GM21367 (cell line): ENCODE measurements at regions not wholly inside any gene's neighbourhood (a gene's known extent, or its start where the extent isn't known, plus 50 kb on each side); places are given as distances from the start of the nearest gene placed in this dataset.
"Not testable (repeated sequence)": the region's sequence is repeated elsewhere in the genome, so short reads cannot be mapped to it uniquely, and the experiment has no call there.

ENCODE experiments used
- ATAC-seq: cut with Tn5 transposase; IDR thresholded peaks from one replicate; pipeline ENCODE4 v1.9.1; 2021; ENCODE audit not compliant: unreplicated experiment

DNA sequence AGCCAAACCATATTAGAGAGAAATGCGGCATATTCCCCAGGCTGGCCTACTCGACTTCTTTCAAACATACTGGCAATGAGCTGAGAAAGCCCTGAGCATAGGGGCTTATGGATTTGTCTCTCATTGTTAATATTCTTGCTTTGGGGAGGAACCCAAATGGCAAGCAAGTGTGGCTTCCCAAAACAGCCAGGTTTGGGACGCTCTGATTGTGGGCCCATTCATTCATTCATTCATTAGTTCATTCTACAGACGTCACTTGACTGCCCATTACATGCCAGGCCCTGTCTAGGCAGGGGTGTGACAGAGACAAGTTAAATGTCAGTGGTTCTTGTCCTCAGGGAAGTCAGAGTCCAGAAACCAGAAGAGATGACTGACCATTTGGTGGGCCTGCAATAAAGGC lies 77.4 kb upstream of the THBS1 start:
- ATAC-seq = no peak

DNA sequence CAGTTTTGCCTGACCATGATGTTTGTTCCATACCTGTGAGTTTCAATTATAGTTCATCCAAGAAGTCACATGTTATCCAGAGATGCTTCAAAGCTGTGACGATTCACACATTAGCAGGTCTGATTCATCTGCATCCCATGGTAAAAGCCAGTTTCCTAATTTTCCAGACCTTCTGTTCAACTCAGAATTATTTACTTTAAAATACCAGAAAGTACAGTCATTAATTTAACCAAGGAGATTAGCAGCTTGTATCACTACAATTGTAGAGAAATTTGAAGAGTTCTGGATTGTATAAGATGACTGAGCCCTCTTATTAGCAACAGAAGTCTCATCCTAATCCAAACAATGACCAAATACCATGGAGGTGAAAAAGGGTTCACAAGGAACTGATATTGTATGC lies 76.1 kb upstream of the THBS1 start:
- ATAC-seq = no peak

DNA sequence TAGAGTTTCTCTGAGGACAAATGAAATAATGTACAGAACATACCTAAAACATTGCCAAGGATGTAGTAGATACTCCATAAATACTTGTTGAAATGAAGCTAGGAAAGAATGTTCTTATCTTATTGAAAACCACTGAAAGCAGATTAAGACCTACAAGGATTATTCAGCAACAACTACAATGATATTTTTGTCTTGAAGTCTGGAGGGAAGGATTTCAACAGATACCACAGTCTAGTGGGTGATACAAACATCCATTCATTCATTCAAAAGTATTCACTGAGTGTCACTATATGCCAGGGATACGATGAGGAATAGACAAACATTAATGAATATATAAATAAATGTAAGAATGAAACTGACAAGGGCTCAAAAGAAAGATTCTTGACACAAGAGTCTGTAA lies 74.7 kb upstream of the THBS1 start:
- ATAC-seq = no peak

DNA sequence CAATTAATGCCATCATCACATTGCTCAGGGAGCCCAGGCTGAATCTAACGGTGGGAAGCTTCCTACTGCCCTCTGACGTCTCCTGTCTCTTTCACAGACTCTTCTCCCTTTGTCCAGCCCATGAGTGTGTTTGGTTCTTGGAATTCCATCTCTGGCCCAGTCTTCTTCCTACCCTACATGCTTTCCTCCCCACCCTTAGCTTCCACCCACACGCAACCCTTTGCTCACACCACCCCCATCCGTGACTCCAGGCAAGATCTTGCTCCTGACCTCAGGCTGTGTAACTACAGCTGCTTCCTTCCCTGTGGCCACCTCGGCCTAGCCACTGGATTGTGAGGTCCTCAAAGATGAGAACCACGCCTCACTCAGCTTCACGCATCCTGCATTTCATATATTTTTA lies 72.3 kb upstream of the THBS1 start:
- ATAC-seq = no peak

DNA sequence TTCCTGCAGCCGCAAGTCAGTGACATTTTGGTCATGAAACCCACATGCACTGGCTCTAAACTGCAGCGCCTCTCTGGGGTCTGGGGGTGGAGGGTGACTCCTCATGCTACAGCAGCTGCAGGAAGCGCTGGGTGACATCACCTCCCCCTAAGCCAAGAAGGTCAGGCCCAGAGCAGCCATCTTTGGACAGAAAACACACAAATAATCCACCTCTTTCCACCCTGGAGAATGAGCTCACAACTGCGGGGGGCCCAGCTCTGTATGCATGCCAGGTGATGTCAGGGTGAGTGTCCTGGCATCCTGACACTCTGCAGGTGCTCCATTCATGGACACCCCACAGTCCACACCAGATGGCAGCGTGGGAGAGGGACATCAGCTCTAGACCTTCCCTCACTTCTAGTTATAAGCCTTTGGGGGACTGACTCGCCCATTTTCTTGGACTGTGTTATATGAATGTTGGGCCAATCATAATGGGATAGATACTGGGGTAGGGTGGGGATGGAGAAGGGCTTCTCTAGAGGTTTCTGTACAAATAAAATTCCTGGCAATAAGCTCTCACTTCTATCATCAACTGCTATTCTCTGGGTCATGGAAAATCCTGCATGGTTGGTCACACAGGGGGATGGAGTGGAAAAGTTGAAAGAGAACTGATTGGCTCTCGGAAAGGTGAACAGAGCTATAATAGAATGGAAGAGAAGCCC lies 70.7 kb upstream of the THBS1 start:
- ATAC-seq = no peak

DNA sequence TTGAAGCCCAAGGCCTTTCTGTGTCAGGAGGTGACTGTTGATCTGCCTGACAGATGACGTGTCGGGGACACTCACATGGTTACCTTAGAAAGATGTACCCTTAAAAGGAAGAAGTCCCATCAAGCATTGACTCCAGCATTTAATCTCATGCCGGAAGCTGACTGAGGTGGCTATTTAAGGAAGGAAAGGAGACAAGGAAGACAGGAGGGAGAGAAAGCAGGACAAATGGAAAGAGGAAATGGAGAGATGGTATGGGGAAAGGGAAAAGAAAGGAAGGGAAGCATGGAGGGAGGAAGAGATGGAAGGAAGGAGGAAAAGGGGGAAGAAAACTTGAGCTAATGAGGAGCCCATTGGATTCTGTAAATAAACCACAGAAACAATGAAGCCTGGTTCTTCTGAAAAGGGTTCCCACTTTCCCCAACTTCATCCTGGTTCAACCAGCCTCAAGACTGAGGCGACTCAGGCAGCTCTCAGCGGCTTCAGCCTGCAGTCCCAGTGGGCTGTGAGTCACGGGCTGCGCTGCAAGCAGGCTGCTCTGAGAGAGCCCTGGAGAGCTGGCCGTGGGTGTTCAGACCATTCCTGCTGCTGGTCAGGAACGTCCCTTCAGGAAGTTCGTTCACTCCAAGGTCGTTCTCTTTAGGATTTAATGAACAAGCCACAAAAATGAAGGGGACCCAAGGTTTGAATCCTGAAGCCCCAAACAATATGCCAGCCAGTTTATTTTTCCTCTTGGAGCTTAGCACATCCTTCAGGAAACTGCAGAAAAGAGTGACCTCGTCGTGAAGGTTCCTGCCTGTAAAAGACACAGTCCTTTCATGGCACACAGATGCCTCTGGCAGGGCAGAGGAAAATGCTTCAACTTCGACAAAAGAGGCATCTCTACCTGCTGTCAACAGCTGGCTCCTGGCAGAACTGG lies 69.6 kb upstream of the THBS1 start:
- ATAC-seq = no peak

DNA sequence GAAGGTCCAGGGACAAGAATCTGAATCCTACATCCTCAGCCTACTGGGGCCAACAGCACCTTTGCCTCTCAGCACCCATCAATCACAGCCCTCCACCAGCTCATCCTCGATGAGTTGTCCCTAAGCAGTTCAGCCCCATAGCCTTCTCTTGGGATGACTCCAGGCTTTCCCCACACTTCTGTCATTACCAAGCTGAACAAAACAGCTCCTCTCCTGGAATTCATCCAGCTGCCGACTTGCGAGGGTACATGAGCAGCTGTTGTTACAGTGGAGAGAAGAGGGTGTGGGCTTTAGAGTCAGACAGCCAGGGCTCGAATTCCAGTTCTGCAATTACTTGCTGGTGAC lies 69.0 kb upstream of the THBS1 start:
- ATAC-seq = no peak

DNA sequence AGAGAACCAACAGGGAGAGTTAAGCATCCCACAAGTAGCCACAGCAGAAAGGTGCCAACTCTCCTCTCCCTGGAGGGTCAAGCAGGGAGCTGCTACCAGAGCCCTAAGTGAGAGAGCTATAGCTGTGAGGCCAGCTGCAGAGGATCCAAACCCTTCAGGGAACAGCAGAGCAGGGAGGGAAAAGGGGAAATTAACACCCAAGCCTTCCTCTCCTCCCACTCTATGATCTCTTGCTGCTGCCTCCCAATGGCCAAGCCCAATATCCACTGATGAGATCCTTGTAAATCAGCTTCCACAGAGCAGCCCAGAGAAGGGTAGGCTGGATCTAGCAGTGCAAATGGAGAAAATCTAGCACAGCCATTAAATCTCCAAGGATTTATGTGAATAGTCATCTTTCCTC lies 68.2 kb upstream of the THBS1 start:
- ATAC-seq = no peak

DNA sequence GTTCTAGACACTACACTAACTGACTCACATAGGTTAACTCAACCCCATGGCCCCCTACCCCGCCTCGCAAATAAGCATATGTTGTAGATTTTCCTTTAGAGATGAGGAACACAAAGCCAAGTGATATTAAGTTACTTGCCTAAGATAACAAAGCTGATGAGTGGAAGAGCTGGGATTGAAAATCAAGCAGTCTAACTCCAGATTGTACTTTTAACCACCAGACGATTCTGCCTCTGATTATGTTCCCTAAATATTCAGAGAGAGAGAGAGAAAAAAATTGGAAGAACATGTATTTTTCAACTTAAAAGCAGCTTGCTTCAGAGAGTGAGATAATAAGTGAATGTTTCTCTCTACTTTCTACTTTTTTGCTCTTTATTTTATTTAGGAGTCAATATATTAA lies 66.9 kb upstream of the THBS1 start:
- no peak for ATAC-seq

DNA sequence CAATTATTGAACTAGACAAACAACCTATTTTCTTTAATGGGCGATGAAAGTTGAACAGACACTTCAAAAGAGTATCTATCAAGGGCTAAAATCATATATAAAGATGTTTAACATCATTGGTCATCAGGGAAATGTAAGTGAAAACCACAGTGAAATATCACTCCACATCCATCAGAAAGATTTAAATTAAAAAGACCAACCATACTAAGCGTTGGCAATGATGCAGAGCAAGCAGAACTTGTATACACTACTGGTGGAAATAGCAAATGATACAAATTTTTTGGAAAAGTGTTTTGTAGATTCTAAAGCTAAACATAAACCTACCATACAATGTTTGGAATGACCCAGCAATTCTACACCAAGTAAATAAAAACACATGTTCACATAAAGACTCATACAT lies 65.9 kb upstream of the THBS1 start:
- no peak for ATAC-seq

DNA sequence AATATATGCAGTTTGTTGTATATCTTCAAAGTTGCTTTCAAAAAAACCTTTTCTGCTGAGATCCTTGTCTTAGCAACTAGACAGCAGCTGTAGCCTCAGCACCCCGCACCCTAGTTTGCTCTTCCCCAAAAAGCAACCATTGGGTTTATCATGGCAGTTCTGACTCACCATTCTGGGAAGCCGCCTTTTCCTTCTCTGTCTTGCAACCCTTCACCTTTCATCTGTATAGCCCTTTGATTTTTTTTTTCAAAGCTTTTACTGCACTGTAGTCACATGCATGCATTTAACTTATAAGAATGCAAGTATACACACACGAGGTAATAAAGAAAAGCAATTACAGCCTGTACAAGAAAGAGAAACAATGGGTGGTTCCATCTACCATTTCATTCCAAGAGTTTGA lies 65.1 kb upstream of the THBS1 start:
- no peak for ATAC-seq

DNA sequence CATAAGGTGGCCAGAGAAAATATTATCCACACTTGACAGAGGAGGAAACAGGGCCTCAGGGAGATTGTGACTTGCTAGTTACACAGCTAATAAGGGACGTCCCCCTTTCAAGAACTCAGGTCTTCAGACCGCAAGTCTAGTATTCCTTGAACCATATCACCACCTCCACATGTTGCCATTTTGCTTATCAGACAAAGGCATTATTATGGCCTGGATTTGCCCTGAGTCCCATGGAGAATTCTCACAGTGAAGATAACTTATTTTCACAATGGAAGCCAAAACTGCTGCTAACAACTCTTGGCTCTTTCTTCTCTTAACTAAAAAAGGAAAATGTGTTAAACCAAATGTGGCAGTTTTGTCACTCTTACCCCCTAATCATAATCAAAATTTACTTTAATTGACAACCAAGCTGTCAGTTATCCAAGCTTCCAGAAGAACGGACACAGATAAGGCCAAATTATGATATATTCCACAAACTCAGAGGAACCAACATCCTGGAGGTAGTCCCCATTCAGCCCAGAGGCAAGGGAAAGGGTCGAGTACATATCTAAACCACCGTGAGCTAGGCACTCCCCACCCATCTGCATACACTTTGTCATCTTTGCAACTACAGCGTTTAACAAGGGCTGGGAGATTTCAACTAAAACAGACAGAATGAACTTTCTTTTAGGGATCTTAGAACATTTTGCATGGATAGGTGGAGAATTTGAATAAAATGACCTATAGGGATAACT lies 63.6 kb upstream of the THBS1 start:
- no peak for ATAC-seq

DNA sequence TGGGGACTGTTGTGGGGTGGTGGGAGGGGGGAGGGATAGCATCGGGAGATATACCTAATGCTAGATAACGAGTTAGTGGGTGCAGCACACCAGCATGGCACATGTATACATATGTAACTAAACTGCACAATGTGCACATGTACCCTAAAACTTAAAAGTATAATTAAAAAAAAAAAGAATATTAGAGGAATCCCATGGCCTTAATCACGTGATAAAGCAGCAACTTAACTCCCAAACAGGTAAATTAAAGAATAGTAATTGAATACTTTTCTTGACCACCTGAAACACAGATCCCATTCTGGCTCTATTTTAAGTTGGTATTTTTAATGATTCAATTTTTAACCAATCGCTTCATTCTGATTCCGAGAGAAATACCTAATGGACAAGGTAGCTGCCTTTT lies 56.9 kb upstream of the THBS1 start:
- ATAC-seq = not testable (repeated sequence)

DNA sequence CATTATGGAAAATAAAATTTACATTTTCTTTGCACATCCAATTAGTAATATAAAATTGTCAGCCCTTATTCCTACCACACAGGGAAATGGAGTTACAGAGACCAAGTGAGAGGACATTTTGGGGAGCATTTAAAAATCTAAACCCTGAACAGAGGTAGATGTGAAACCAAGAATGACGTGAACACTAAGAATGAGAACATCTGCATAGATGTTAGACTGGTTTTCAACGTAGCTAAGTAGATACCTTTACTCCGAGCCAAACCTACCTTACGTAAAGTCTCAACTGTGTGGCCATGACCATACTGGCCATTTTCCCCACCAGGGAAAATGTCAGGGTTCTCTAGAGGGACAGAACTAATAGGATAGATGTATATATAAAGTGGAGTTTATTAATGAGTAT lies 51.4 kb upstream of the THBS1 start:
- ATAC-seq = no peak

DNA sequence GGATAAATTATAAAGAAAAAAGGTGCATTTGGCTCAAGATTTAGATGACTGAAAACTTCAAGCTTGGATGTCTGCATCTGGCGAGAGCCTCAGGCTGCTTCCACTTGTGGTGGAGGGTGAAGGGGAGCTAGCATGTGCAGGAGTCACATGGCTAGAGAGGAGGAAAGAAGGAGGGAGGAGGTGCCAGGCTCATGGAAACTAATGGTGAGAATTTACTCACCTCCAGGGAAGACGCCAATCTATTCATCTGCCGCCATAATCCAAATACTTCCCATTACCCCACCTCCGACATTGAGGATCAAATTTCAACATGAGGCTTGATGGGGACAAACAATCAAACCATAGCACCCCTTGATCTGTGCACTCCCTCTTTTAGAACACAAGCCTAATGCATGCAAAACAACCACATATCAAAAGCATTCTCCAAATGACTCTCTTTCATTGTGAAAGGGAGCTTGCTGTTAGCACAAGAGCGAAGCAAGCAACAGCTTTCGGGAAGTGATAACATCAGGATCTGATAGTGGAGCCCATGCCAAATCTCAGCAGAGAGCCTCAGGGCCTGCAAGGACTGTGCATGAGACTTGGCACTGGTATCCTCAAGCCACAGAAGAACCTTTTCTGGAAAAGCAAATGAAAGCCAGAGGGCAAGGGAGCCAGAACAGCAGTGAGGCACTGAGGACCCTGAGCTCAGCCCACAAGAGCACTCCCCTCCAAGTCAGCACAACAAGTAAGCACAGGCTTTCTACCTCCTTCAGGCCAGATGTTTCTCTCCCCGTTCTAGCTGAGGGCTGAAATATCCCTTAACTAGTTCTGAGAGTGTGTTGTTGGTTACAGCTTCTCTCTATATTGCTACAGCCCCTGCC lies 50.2 kb upstream of the THBS1 start:
- no peak for ATAC-seq
